ENCODE measurements at regions not wholly inside any gene's neighbourhood (a gene's known extent, or its start where the extent isn't known, plus 50 kb on each side); places are given as distances from the start of the nearest gene placed in this dataset.

GRCh38 chr10:9681655-9682054 is 1336.0 kb upstream of the CELF2 start:
- intact Hi-C loops (cut with DNase I): no loop called here
- H3K36me3 ChIP-seq: no peaks in the 10 kb centered on the region
- FAIRE-seq (no peak), DNase-seq (no peak), ATAC-seq (no peak)
- no peak overlapping the region for H3K4me3 ChIP-seq
- H3K27ac ChIP-seq: no peak overlapping the region
- no peaks in the 10 kb centered on the region for H3K27me3 ChIP-seq
- no peaks in the 10 kb centered on the region for H3K9me3 ChIP-seq
- 84 to 88% methylated on average over 2 of the region's 2 CpGs for WGBS, 2 donors
- no peaks in the 10 kb centered on the region for H3K4me1 ChIP-seq
- TF ChIP-seq, protein P1, sequence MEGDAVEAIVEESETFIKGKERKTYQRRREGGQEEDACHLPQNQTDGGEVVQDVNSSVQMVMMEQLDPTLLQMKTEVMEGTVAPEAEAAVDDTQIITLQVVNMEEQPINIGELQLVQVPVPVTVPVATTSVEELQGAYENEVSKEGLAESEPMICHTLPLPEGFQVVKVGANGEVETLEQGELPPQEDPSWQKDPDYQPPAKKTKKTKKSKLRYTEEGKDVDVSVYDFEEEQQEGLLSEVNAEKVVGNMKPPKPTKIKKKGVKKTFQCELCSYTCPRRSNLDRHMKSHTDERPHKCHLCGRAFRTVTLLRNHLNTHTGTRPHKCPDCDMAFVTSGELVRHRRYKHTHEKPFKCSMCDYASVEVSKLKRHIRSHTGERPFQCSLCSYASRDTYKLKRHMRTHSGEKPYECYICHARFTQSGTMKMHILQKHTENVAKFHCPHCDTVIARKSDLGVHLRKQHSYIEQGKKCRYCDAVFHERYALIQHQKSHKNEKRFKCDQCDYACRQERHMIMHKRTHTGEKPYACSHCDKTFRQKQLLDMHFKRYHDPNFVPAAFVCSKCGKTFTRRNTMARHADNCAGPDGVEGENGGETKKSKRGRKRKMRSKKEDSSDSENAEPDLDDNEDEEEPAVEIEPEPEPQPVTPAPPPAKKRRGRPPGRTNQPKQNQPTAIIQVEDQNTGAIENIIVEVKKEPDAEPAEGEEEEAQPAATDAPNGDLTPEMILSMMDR (IDR thresholded peaks at IDR 0.05): no peak

- DNase-seq (no peak), ATAC-seq (no peak), FAIRE-seq (no peak)
- TF ChIP-seq, protein P1 (IDR thresholded peaks at IDR 0.05): no peak
- H3K27me3 ChIP-seq: no peaks in the 10 kb centered on the region
- H3K27ac ChIP-seq: no peak overlapping the region
- no peaks in the 10 kb centered on the region for H3K9me3 ChIP-seq
- WGBS, 2 donors: 26 to 27% methylated on average over 1 of the region's 1 CpG
- H3K4me3 ChIP-seq: no peak overlapping the region
- H3K4me1 ChIP-seq: no peaks in the 10 kb centered on the region
- intact Hi-C loops (cut with DNase I): no loop called here
- H3K36me3 ChIP-seq: no peaks in the 10 kb centered on the region
Observed at GRCh38 chr10:9682802-9683201, 1334.9 kb upstream of the CELF2 start.

GRCh38 chr10:9684186-9684585 is 1333.5 kb upstream of the CELF2 start:
- intact Hi-C loops (cut with DNase I): no loop called here
- H3K36me3 ChIP-seq: no peaks in the 10 kb centered on the region
- ATAC-seq (no peak), DNase-seq (no peak), FAIRE-seq (peak; percentile 83)
- H3K9me3 ChIP-seq: no peaks in the 10 kb centered on the region
- H3K4me3 ChIP-seq: no peak overlapping the region
- no peak overlapping the region for H3K27ac ChIP-seq
- H3K27me3 ChIP-seq: no peaks in the 10 kb centered on the region
- no peaks in the 10 kb centered on the region for H3K4me1 ChIP-seq
- WGBS, 2 donors: 57 to 69% methylated on average over 1 of the region's 1 CpG
- TF ChIP-seq, protein P1 (IDR thresholded peaks at IDR 0.05): no peak

- Histone ChIP-seq H3K4me3 (no peak overlapping the region), H3K4me1 (no peaks in the 10 kb centered on the region), H3K27ac (no peak overlapping the region), H3K27me3 (no peaks in the 10 kb centered on the region), H3K36me3 (no peaks in the 10 kb centered on the region), H3K9me3 (no peaks in the 10 kb centered on the region)
- TF ChIP-seq, protein P1 (IDR thresholded peaks at IDR 0.05): no peak
- FAIRE-seq (no peak), DNase-seq (no peak), ATAC-seq (no peak)
- intact Hi-C loops (cut with DNase I): no loop called here
Observed at GRCh38 chr10:9685596-9685995, 1332.1 kb upstream of the CELF2 start.

DNA sequence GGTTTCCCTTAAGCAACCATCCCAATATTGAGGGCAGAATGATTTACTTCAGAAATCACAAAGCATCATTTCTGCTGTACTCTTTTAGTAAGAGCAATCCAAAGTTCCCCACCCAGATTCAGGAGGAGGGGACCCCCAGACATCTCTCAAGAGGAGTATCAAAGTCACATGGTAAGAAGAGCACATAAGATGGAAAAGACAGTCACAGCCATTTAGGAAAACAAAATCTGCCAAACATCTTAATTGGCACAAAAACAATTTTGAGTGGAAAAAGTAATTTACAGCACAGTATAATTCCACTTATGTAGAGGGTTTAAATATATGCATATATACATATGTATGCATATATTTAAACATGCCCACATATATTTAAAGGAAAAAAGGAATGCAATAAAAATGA is 1329.0 kb upstream of the CELF2 start:
- H3K27me3 ChIP-seq: no peaks in the 10 kb centered on the region
- H3K9me3 ChIP-seq: no peaks in the 10 kb centered on the region
- H3K36me3 ChIP-seq: no peaks in the 10 kb centered on the region
- no peak overlapping the region for H3K27ac ChIP-seq
- intact Hi-C loops (cut with DNase I): no loop called here
- TF ChIP-seq, protein P1 (IDR thresholded peaks at IDR 0.05): no peak
- no peaks in the 10 kb centered on the region for H3K4me1 ChIP-seq
- FAIRE-seq (no peak), ATAC-seq (no peak), DNase-seq (no peak)
- no peak overlapping the region for H3K4me3 ChIP-seq
